ENCODE measurements at regions not wholly inside any gene's neighbourhood (a gene's known extent, or its start where the extent isn't known, plus 50 kb on each side); places are given as distances from the start of the nearest gene placed in this dataset.

DNA sequence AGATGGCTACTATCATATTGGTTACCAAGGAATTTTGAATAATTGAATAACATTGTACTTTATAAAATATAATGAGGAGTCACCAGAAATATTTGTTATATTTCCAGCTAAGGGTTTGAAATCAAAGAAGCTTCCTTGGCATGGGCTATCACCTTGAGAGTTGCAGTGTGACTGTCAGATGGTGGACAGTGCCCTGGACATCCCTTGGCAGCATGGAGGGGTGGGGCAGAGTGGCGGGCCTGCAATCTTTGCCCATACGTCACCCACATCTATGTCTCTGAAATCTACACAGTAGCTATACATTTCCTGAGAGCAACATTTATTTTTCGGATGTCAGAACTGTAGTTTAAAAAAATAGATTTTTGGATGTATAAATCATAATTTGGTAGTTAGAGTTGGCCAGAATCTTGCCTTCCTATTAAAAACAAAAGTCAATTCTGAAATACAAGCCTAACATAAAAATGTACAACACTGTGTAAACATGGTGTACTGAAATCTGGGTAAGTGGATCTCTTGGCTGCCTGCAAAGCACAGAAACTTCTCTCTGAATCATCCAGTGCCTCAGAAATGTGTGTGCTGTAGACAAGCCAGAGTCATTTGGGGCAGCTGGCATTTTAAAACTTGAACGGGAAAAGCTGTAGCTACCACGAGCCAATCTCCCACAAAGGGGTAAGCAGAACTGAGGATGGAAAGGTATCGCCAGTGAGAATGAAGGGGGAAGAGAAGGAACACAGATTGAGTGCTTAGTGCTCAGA is 124.2 kb upstream of the ARHGAP28 start:
- Histone ChIP-seq H2BK15ac (replicated peaks; ENCODE audit: low read depth) (no peak overlapping the region), H4K5ac (ENCODE audit: low read length) (peak overlapping the region; percentile 78), H3K18ac (ENCODE audit: low read length) (peak overlapping the region; percentile 82), H3K4me2 (ENCODE audit: low read length) (no peak overlapping the region), H3K27me3 (ENCODE audit: insufficient read depth, low read length, poor library complexity) (no peaks in the 10 kb centered on the region), H3K56ac (ENCODE audit: low read length) (peak overlapping the region; percentile 84), H2BK120ac (ENCODE audit: low read depth, low read length) (peak overlapping the region; percentile 92), H3K23ac (ENCODE audit: low read length) (no peak overlapping the region), H3K4me1 (ENCODE audit: control insufficient read depth, low read depth, low read length) (peaks cover 16% of the 10 kb centered on the region), H4K8ac (ENCODE audit: low read depth, low read length) (no peak overlapping the region), H3K79me2 (ENCODE audit: control insufficient read depth, insufficient read depth, low read length) (no peaks in the 10 kb centered on the region), H3K27ac (ENCODE audit: low read depth, low read length) (peak overlapping the region; percentile 60), H2BK5ac (ENCODE audit: low read length) (peak overlapping the region; percentile 90), H3K9ac (ENCODE audit: low read length) (peak overlapping the region; percentile 42), H2AK5ac (ENCODE audit: low read length) (peak overlapping the region; percentile 88), H3K4ac (ENCODE audit: low read depth, low read length) (peak overlapping the region; percentile 57), H3K79me1 (ENCODE audit: low read length) (no peaks in the 10 kb centered on the region), H3K4me3 (ENCODE audit: low read length) (no peak overlapping the region), H3K36me3 (ENCODE audit: control insufficient read depth, insufficient read depth, low read length) (no peaks in the 10 kb centered on the region)
- DNase-seq, result no peak
- no CpG with 5 or more reads among the region's 6 CpGs for WGBS (ENCODE audit: extremely low coverage, insufficient coverage, low lambda C conversion rate)

- no peak overlapping the region for H2BK15ac ChIP-seq (replicated peaks; ENCODE audit: low read depth)
- H3K18ac ChIP-seq (ENCODE audit: low read length), result no peak overlapping the region
- H3K79me1 ChIP-seq (ENCODE audit: low read length), result no peaks in the 10 kb centered on the region
- H2AK5ac ChIP-seq (ENCODE audit: low read length), result no peak overlapping the region
- no peak overlapping the region for H3K4me2 ChIP-seq (ENCODE audit: low read length)
- no peak overlapping the region for H4K8ac ChIP-seq (ENCODE audit: low read depth, low read length)
- peak; percentile 93 for DNase-seq
- H3K36me3 ChIP-seq (ENCODE audit: control insufficient read depth, insufficient read depth, low read length), result no peaks in the 10 kb centered on the region
- peak overlapping the region; percentile 74 for H3K27ac ChIP-seq (ENCODE audit: low read depth, low read length)
- H4K5ac ChIP-seq (ENCODE audit: low read length), result peak overlapping the region; percentile 68
- H3K23ac ChIP-seq (ENCODE audit: low read length), result no peak overlapping the region
- no peak overlapping the region for H3K56ac ChIP-seq (ENCODE audit: low read length)
- no peak overlapping the region for H3K9ac ChIP-seq (ENCODE audit: low read length)
- H3K79me2 ChIP-seq (ENCODE audit: control insufficient read depth, insufficient read depth, low read length), result no peaks in the 10 kb centered on the region
- peaks cover 16% of the 10 kb centered on the region for H3K4me1 ChIP-seq (ENCODE audit: control insufficient read depth, low read depth, low read length)
- H2BK5ac ChIP-seq (ENCODE audit: low read length), result peak overlapping the region; percentile 87
- no peak overlapping the region for H3K4ac ChIP-seq (ENCODE audit: low read depth, low read length)
- H2BK120ac ChIP-seq (ENCODE audit: low read depth, low read length), result no peak overlapping the region
- no peaks in the 10 kb centered on the region for H3K27me3 ChIP-seq (ENCODE audit: insufficient read depth, low read length, poor library complexity)
- WGBS (ENCODE audit: extremely low coverage, insufficient coverage, low lambda C conversion rate), result no CpG with 5 or more reads among the region's 4 CpGs
- H3K4me3 ChIP-seq (ENCODE audit: low read length), result no peak overlapping the region
Measured at GRCh38 chr18:6606411-6607085, 123.0 kb upstream of the ARHGAP28 start.

- H3K4me1 ChIP-seq (ENCODE audit: control insufficient read depth, low read depth, low read length), result peaks cover 16% of the 10 kb centered on the region
- no peaks in the 10 kb centered on the region for H3K79me1 ChIP-seq (ENCODE audit: low read length)
- peak overlapping the region; percentile 47 for H2AK5ac ChIP-seq (ENCODE audit: low read length)
- no peak overlapping the region for H3K4me3 ChIP-seq (ENCODE audit: low read length)
- H3K27ac ChIP-seq (ENCODE audit: low read depth, low read length), result peak overlapping the region; percentile 74
- no peak overlapping the region for H4K5ac ChIP-seq (ENCODE audit: low read length)
- H2BK5ac ChIP-seq (ENCODE audit: low read length), result peak overlapping the region; percentile 96
- H3K4ac ChIP-seq (ENCODE audit: low read depth, low read length), result peak overlapping the region; percentile 49
- H3K56ac ChIP-seq (ENCODE audit: low read length), result peak overlapping the region; percentile 69
- H3K18ac ChIP-seq (ENCODE audit: low read length), result peak overlapping the region; percentile 89
- no peak for DNase-seq
- no peak overlapping the region for H4K8ac ChIP-seq (ENCODE audit: low read depth, low read length)
- no peaks in the 10 kb centered on the region for H3K36me3 ChIP-seq (ENCODE audit: control insufficient read depth, insufficient read depth, low read length)
- WGBS (ENCODE audit: extremely low coverage, insufficient coverage, low lambda C conversion rate), result no CpG with 5 or more reads among the region's 6 CpGs
- no peak overlapping the region for H3K4me2 ChIP-seq (ENCODE audit: low read length)
- no peaks in the 10 kb centered on the region for H3K27me3 ChIP-seq (ENCODE audit: insufficient read depth, low read length, poor library complexity)
- peak overlapping the region; percentile 2 for H3K9ac ChIP-seq (ENCODE audit: low read length)
- no peaks in the 10 kb centered on the region for H3K79me2 ChIP-seq (ENCODE audit: control insufficient read depth, insufficient read depth, low read length)
- H2BK15ac ChIP-seq (replicated peaks; ENCODE audit: low read depth), result no peak overlapping the region
- no peak overlapping the region for H3K23ac ChIP-seq (ENCODE audit: low read length)
- H2BK120ac ChIP-seq (ENCODE audit: low read depth, low read length), result peak overlapping the region; percentile 69
Measured at GRCh38 chr18:6607343-6607742, 122.2 kb upstream of the ARHGAP28 start.

DNA sequence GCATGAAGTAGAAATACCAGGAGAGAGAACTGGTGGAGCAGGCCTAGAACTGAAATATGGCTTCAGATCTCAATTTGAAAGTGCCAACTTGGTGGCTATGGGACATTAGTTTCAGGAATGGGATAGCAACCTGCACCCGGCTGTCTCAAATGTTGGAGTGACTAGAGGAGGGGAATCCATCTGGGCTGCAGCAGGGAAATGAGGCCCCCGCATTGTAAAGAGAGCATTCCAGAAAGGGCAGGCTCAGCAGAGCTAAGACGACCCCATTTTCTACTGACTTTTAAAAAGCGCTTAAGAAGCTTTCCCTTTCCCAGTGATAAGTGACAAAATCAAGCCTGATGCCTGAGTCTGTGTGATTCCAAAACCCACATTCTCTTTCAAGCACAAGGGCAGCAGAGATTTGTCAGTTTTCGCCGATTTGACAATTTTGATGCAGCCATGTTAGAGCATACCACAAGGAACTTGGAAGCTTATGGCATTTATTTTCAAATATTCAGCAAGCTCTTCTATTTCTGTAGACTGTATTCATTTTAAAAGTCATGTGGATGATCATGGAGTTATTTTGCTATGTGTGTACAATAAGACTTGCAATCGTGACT is 119.8 kb upstream of the ARHGAP28 start:
- Histone ChIP-seq H3K4me2 (ENCODE audit: low read length) (no peak overlapping the region), H3K4ac (ENCODE audit: low read depth, low read length) (no peak overlapping the region), H3K56ac (ENCODE audit: low read length) (no peak overlapping the region), H2BK5ac (ENCODE audit: low read length) (no peak overlapping the region), H3K79me2 (ENCODE audit: control insufficient read depth, insufficient read depth, low read length) (no peaks in the 10 kb centered on the region), H4K5ac (ENCODE audit: low read length) (no peak overlapping the region), H3K36me3 (ENCODE audit: control insufficient read depth, insufficient read depth, low read length) (no peaks in the 10 kb centered on the region), H3K18ac (ENCODE audit: low read length) (no peak overlapping the region), H2BK15ac (replicated peaks; ENCODE audit: low read depth) (no peak overlapping the region), H3K9ac (ENCODE audit: low read length) (no peak overlapping the region), H3K79me1 (ENCODE audit: low read length) (no peaks in the 10 kb centered on the region), H3K23ac (ENCODE audit: low read length) (no peak overlapping the region), H3K4me3 (ENCODE audit: low read length) (no peak overlapping the region), H4K8ac (ENCODE audit: low read depth, low read length) (no peak overlapping the region), H2AK5ac (ENCODE audit: low read length) (no peak overlapping the region), H3K4me1 (ENCODE audit: control insufficient read depth, low read depth, low read length) (peaks cover 16% of the 10 kb centered on the region), H3K27ac (ENCODE audit: low read depth, low read length) (no peak overlapping the region), H3K27me3 (ENCODE audit: insufficient read depth, low read length, poor library complexity) (no peaks in the 10 kb centered on the region), H2BK120ac (ENCODE audit: low read depth, low read length) (no peak overlapping the region)
- DNase-seq, result no peak
- WGBS (ENCODE audit: extremely low coverage, insufficient coverage, low lambda C conversion rate), result no CpG with 5 or more reads among the region's 7 CpGs

GRCh38 chr18:6610466-6610865 is 119.0 kb upstream of the ARHGAP28 start:
- Histone ChIP-seq H4K8ac (ENCODE audit: low read depth, low read length) (no peak overlapping the region), H3K56ac (ENCODE audit: low read length) (no peak overlapping the region), H3K9ac (ENCODE audit: low read length) (no peak overlapping the region), H3K4me1 (ENCODE audit: control insufficient read depth, low read depth, low read length) (peaks cover 15% of the 10 kb centered on the region), H3K36me3 (ENCODE audit: control insufficient read depth, insufficient read depth, low read length) (no peaks in the 10 kb centered on the region), H3K4ac (ENCODE audit: low read depth, low read length) (no peak overlapping the region), H3K23ac (ENCODE audit: low read length) (no peak overlapping the region), H3K27me3 (ENCODE audit: insufficient read depth, low read length, poor library complexity) (no peaks in the 10 kb centered on the region), H4K5ac (ENCODE audit: low read length) (no peak overlapping the region), H3K4me3 (ENCODE audit: low read length) (no peak overlapping the region), H3K4me2 (ENCODE audit: low read length) (no peak overlapping the region), H2AK5ac (ENCODE audit: low read length) (no peak overlapping the region), H3K18ac (ENCODE audit: low read length) (no peak overlapping the region), H3K27ac (ENCODE audit: low read depth, low read length) (no peak overlapping the region), H2BK120ac (ENCODE audit: low read depth, low read length) (no peak overlapping the region), H2BK15ac (replicated peaks; ENCODE audit: low read depth) (no peak overlapping the region), H2BK5ac (ENCODE audit: low read length) (no peak overlapping the region), H3K79me2 (ENCODE audit: control insufficient read depth, insufficient read depth, low read length) (no peaks in the 10 kb centered on the region), H3K79me1 (ENCODE audit: low read length) (no peaks in the 10 kb centered on the region)
- no CpG with 5 or more reads among the region's 3 CpGs for WGBS (ENCODE audit: extremely low coverage, insufficient coverage, low lambda C conversion rate)
- no peak for DNase-seq
